ENCODE measurements at regions not wholly inside any gene's neighbourhood (a gene's known extent, or its start where the extent isn't known, plus 50 kb on each side); places are given as distances from the start of the nearest gene placed in this dataset.

GRCh38 chr16:64121473-64121872 is 1000.4 kb downstream of the CDH11 start:
- TF ChIP-seq EGR1 (IDR thresholded peaks at IDR 0.05): no peak
- TF ChIP-seq RAD21 (IDR thresholded peaks at IDR 0.05; ENCODE audit: low read depth): no peak
- no peak for TF ChIP-seq MAX (IDR thresholded peaks at IDR 0.05)

GRCh38 chr16:64116151-64116550 is 1005.7 kb downstream of the CDH11 start:
- TF ChIP-seq FOXM1 (IDR thresholded peaks at IDR 0.05; ENCODE audit: borderline replicate concordance, low read depth) (no peak), TAF1 (IDR thresholded peaks at IDR 0.05; ENCODE audit: low read depth) (no peak), MAX (IDR thresholded peaks at IDR 0.05) (no peak), NFIC (IDR thresholded peaks at IDR 0.05) (no peak), REST (IDR thresholded peaks at IDR 0.05; ENCODE audit: low read depth) (no peak), ZBTB7A (IDR thresholded peaks at IDR 0.05; ENCODE audit: low read depth) (no peak), EGR1 (IDR thresholded peaks at IDR 0.05) (no peak), RAD21 (IDR thresholded peaks at IDR 0.05; ENCODE audit: low read depth) (no peak), YY1 (IDR thresholded peaks at IDR 0.05; ENCODE audit: low read depth) (no peak), EP300 (IDR thresholded peaks at IDR 0.05; ENCODE audit: borderline replicate concordance) (no peak), CEBPB (IDR thresholded peaks at IDR 0.05) (no peak)

- TF ChIP-seq EP300 (IDR thresholded peaks at IDR 0.05; ENCODE audit: borderline replicate concordance) (no peak), RAD21 (IDR thresholded peaks at IDR 0.05; ENCODE audit: low read depth) (no peak), TEAD4 (IDR thresholded peaks at IDR 0.05) (no peak), ZBTB7A (IDR thresholded peaks at IDR 0.05; ENCODE audit: low read depth) (no peak), EGR1 (IDR thresholded peaks at IDR 0.05) (no peak), FOXM1 (IDR thresholded peaks at IDR 0.05; ENCODE audit: borderline replicate concordance, low read depth) (no peak), TAF1 (IDR thresholded peaks at IDR 0.05; ENCODE audit: low read depth) (no peak), MAX (IDR thresholded peaks at IDR 0.05) (no peak), REST (IDR thresholded peaks at IDR 0.05; ENCODE audit: low read depth) (no peak), CEBPB (IDR thresholded peaks at IDR 0.05) (no peak), USF1 (IDR thresholded peaks at IDR 0.05) (no peak), CREB1 (IDR thresholded peaks at IDR 0.05; ENCODE audit: low read depth) (no peak), NFIC (IDR thresholded peaks at IDR 0.05) (no peak)
These were observed 1012.6 kb downstream of the CDH11 start for GRCh38 chr16:64109241-64109640.

GRCh38 chr16:64102654-64103053 is 1019.2 kb downstream of the CDH11 start:
- TF ChIP-seq RAD21 (IDR thresholded peaks at IDR 0.05; ENCODE audit: low read depth) (no peak), ZBTB7A (IDR thresholded peaks at IDR 0.05; ENCODE audit: low read depth) (no peak)

GRCh38 chr16:64098451-64098850 is 1023.4 kb downstream of the CDH11 start:
- TF ChIP-seq TCF12 (IDR thresholded peaks at IDR 0.05; ENCODE audit: low read depth) (no peak), EGR1 (IDR thresholded peaks at IDR 0.05) (no peak), TAF1 (IDR thresholded peaks at IDR 0.05; ENCODE audit: low read depth) (no peak), YY1 (IDR thresholded peaks at IDR 0.05; ENCODE audit: low read depth) (no peak), EP300 (IDR thresholded peaks at IDR 0.05; ENCODE audit: borderline replicate concordance) (no peak), MAX (IDR thresholded peaks at IDR 0.05) (no peak), ZBTB7A (IDR thresholded peaks at IDR 0.05; ENCODE audit: low read depth) (no peak), CREB1 (IDR thresholded peaks at IDR 0.05; ENCODE audit: low read depth) (no peak), RAD21 (IDR thresholded peaks at IDR 0.05; ENCODE audit: low read depth) (no peak), FOXM1 (IDR thresholded peaks at IDR 0.05; ENCODE audit: borderline replicate concordance, low read depth) (no peak), REST (IDR thresholded peaks at IDR 0.05; ENCODE audit: low read depth) (no peak), NFIC (IDR thresholded peaks at IDR 0.05) (no peak), TEAD4 (IDR thresholded peaks at IDR 0.05) (no peak)
